Duodenal mucosa (tissue), 2 donors: ENCODE measurements at regions not wholly inside any gene's neighbourhood (a gene's known extent, or its start where the extent isn't known, plus 50 kb on each side); places are given as distances from the start of the nearest gene placed in this dataset.

ENCODE experiments used
- H3K27ac ChIP-seq: one replicate; pipeline ENCODE4 v1.7.0; 2013; ENCODE audit warnings: low read depth, low read length
- H3K27me3 ChIP-seq, 2 donors: one replicate each; pipeline ENCODE4 v1.7.0; 2013; ENCODE audit warnings: low read length in 2 of 2, control low read depth in 1 of 2; ENCODE audit not compliant: insufficient read depth in 2 of 2, control insufficient read depth in 1 of 2
- H3K36me3 ChIP-seq, 2 donors: one replicate each; pipeline ENCODE4 v1.7.0; 2013; ENCODE audit warnings: low read length in 2 of 2, control low read depth in 1 of 2; ENCODE audit not compliant: insufficient read depth in 2 of 2, control insufficient read depth in 1 of 2
- H3K4me1 ChIP-seq, 2 donors: one replicate each; pipeline ENCODE4 v1.7.0; 2013; ENCODE audit warnings: low read length in 2 of 2, control low read depth in 1 of 2; ENCODE audit not compliant: insufficient read depth in 2 of 2, control insufficient read depth in 1 of 2
- H3K4me3 ChIP-seq, 2 donors: one replicate each; pipeline ENCODE4 v1.7.0; 2013; ENCODE audit warnings: low read length in 2 of 2, low read depth in 1 of 2
- H3K9ac ChIP-seq, 2 donors: one replicate each; pipeline ENCODE4 v1.7.0; 2013; ENCODE audit warnings: low read length in 2 of 2, low read depth in 1 of 2
- H3K9me3 ChIP-seq, 2 donors: one replicate each; pipeline ENCODE4 v1.7.0; 2013; ENCODE audit warnings: low read length in 2 of 2, control low read depth in 1 of 2; ENCODE audit not compliant: control insufficient read depth in 1 of 2

GRCh38 chr9:88059469-88059868, 78.8 kb downstream of the SPATA31C2 start:
- H3K4me3 ChIP-seq, result no peak overlapping the region
- H3K9me3 ChIP-seq, result no peaks in the 10 kb centered on the region
- no peak overlapping the region for H3K27ac ChIP-seq
- no peaks in the 10 kb centered on the region for H3K4me1 ChIP-seq
- H3K27me3 ChIP-seq, result no peaks in the 10 kb centered on the region
- H3K36me3 ChIP-seq, result no peaks in the 10 kb centered on the region
- H3K9ac ChIP-seq, result no peak overlapping the region

DNA sequence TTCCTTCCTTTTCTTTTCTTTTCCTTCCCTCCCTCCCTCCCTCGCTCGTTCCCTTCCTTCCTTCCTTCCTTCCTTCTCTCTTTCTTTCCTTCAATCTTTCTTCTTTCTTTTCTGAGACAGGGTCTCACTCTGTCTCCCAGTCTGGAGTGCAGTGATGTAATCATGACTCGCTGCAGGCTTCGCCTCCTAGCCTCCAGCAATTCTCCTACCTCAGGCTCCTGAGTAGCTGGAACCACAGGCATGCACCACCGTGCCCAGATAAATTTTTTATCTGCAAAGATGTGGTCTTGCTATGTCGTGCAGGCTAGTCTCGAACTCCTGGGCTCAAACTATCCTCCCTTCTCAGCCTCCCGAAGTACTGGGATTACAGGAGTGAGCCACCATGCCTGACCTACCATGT, 81.4 kb downstream of the SPATA31C2 start:
- H3K27ac ChIP-seq, result no peak overlapping the region
- H3K36me3 ChIP-seq, result no peaks in the 10 kb centered on the region
- no peak overlapping the region for H3K4me3 ChIP-seq
- H3K4me1 ChIP-seq, result no peaks in the 10 kb centered on the region
- H3K9me3 ChIP-seq, result no peaks in the 10 kb centered on the region
- no peak overlapping the region for H3K9ac ChIP-seq
- H3K27me3 ChIP-seq, result no peaks in the 10 kb centered on the region

- H3K4me3 ChIP-seq, result no peak overlapping the region
- H3K27me3 ChIP-seq, result no peaks in the 10 kb centered on the region
- no peaks in the 10 kb centered on the region for H3K9me3 ChIP-seq
- no peak overlapping the region for H3K27ac ChIP-seq
- H3K4me1 ChIP-seq, result no peaks in the 10 kb centered on the region
- H3K9ac ChIP-seq, result no peak overlapping the region
- H3K36me3 ChIP-seq, result no peaks in the 10 kb centered on the region
Observed at GRCh38 chr9:88053856-88054501, 79.6 kb upstream of the CDK20 start.

DNA sequence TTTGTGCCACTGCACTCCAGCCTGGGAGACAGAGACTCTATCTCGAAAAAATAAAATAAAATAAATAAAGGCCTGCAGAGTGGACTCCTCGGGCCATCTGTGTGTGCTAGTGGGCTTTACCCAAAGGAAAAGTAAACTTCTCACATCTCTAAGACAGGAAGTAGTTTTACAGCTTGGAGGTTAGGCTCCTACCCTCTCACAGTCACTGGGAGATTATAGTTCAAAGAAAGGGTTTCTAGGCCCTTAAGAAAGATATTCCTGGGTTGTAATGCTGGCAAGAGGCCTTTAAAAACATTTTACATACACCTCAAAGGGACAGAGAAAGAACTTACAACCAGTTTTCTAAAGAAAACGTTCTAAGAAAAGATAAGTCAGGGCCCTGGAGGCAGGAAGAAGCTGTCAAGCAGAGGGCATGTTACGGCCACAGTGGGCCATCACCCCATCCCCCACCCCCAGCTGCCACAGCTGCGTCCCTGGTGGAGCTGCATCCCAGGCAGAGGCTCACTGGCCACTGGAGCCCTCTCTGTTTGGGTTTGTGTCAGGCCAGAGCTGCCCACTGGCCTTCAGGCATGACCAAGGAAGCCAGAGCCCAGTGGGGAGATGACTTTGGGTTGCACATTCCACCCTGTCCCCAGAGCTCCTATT, 78.1 kb upstream of the CDK20 start:
- Histone ChIP-seq H3K9me3 (no peaks in the 10 kb centered on the region), H3K4me3 (no peak overlapping the region), H3K4me1 (no peaks in the 10 kb centered on the region), H3K27ac (no peak overlapping the region), H3K36me3 (no peaks in the 10 kb centered on the region), H3K27me3 (no peaks in the 10 kb centered on the region), H3K9ac (no peak overlapping the region)

DNA sequence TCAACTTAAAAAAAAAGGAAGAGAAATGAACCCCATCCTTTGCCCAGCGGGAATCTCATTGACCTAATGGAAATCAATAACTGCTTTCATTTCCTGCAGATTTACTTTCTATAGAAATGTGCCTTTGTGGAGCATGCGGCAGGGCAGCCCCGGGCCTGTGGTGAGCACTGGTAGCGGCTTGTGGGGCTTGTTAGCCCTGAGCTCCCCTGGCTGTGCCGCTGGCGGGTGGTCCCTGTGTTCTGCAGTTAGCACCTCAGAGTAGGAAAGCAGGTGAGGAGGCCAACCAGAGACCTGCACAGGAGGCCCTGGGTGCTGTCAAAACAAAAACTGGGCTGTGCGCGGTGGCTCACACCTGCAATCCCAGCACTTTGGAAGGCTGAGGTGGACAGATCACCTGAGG, 76.8 kb upstream of the CDK20 start:
- Histone ChIP-seq H3K27ac (no peak overlapping the region), H3K9ac (no peak overlapping the region), H3K4me1 (no peaks in the 10 kb centered on the region), H3K4me3 (no peak overlapping the region), H3K27me3 (no peaks in the 10 kb centered on the region), H3K36me3 (no peaks in the 10 kb centered on the region), H3K9me3 (no peaks in the 10 kb centered on the region)

DNA sequence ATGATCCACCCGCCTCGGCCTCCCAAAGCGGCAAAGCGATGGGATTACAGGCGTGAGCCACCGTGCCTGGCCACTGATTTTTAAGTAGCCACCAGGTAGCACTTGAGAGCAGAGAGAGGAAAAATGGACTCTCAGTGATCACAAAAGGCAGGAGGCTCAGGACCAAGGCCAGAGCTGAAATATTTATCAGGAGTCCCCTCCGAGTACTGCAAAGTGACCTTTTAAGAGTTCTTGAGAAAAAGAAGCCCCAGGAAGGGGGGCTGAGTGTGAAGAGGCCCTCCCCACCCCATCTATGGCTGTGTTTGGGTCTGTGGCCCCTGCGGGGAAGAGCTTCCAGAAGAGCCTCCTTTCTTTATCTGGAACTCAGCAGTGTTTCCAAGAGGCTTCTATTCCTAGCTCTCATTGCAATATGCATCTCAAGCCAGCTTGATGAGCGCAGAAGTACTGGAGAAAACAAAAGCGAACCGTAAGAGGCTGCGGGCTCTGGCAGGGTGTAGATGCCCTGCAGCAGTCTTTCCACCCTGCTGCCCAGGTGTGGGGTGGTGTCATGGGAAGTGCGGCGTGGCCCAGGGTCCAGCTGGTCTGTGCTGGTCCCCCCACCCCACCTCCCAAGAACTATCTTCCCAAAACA, 75.5 kb upstream of the CDK20 start:
- H3K4me3 ChIP-seq, result no peak overlapping the region
- H3K27me3 ChIP-seq, result no peaks in the 10 kb centered on the region
- H3K9me3 ChIP-seq, result peaks cover 0 to 4% of the 10 kb centered on the region in 2 donors
- no peak overlapping the region for H3K9ac ChIP-seq
- H3K27ac ChIP-seq, result no peak overlapping the region
- H3K36me3 ChIP-seq, result no peaks in the 10 kb centered on the region
- H3K4me1 ChIP-seq, result no peaks in the 10 kb centered on the region

GRCh38 chr9:88046542-88046941, 72.2 kb upstream of the CDK20 start:
- H3K9me3 ChIP-seq, result peaks cover 12 to 17% of the 10 kb centered on the region in 2 donors
- no peaks in the 10 kb centered on the region for H3K36me3 ChIP-seq
- H3K4me3 ChIP-seq, result no peak overlapping the region
- H3K9ac ChIP-seq, result no peak overlapping the region
- no peaks in the 10 kb centered on the region for H3K27me3 ChIP-seq
- no peaks in the 10 kb centered on the region for H3K4me1 ChIP-seq
- H3K27ac ChIP-seq, result no peak overlapping the region

DNA sequence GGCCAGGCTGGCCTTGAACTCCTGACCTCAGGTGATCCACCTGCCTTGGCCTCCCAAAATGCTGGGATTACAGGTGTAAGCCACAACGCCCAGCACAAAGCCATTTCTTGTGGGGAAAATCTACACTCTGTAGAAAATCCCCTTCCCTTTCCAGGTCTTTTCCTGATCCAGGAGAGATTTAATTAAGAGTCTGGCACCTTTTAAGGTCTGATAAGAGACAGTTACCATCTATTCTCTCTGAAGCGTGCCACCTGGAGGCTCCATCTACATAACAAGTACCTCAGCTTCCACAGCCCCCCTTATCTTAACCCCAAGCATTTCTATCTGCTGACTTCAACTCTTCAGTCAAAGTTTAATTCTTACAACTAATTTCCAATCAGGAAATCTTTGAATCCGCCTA, 71.4 kb upstream of the CDK20 start:
- Histone ChIP-seq H3K27me3 (no peaks in the 10 kb centered on the region), H3K27ac (no peak overlapping the region)

DNA sequence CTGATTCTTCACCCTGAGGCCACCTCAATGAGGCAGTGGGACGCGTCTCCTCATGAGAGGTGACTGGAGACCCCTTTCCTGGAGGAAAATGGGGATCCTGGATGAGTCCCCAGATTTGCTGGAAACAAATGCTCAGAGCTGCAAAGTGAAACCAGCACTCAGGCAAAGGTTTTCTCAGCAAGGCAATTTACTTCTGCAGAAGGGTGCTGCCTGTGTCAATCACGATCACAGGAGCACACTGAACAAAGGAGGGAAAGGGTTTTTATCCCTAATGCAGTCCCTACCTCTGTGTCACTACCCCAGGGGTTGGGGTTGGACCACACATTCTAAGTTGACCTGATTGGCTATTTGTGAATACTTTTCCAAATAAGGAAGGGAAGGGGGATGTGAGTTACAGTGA, 69.9 kb upstream of the CDK20 start:
- Histone ChIP-seq H3K4me3 (no peak overlapping the region), H3K36me3 (no peaks in the 10 kb centered on the region), H3K4me1 (no peaks in the 10 kb centered on the region), H3K9ac (no peak overlapping the region), H3K27me3 (no peaks in the 10 kb centered on the region), H3K27ac (no peak overlapping the region), H3K9me3 (peaks cover 12 to 17% of the 10 kb centered on the region in 2 donors)

More for the DNA sequence above, 71.4 kb upstream of the CDK20 start:
- Histone ChIP-seq H3K9me3 (peaks cover 12 to 17% of the 10 kb centered on the region in 2 donors), H3K9ac (no peak overlapping the region), H3K36me3 (no peaks in the 10 kb centered on the region), H3K4me3 (no peak overlapping the region), H3K4me1 (no peaks in the 10 kb centered on the region)

- Histone ChIP-seq H3K4me1 (no peaks in the 10 kb centered on the region), H3K9me3 (peaks cover 14 to 17% of the 10 kb centered on the region in 2 donors)
Observed at GRCh38 chr9:88043647-88044046, 69.3 kb upstream of the CDK20 start.

More at GRCh38 chr9:88043647-88044046, 69.3 kb upstream of the CDK20 start:
- no peak overlapping the region for H3K27ac ChIP-seq
- no peak overlapping the region for H3K4me3 ChIP-seq
- H3K36me3 ChIP-seq, result no peaks in the 10 kb centered on the region
- H3K9ac ChIP-seq, result no peak overlapping the region
- H3K27me3 ChIP-seq, result no peaks in the 10 kb centered on the region
